CD14-positive monocyte (primary cell): ENCODE measurements at regions not wholly inside any gene's neighbourhood (a gene's known extent, or its start where the extent isn't known, plus 50 kb on each side); places are given as distances from the start of the nearest gene placed in this dataset.

Experiments
- DNase-seq, 3 donors: peaks; one replicate each; pipeline ENCODE4 v3.0.0-alpha.2; 2011 to 2022
- H2AFZ ChIP-seq: 2 replicates; pipeline ENCODE4 v1.6.0; 2012; ENCODE audit warnings: mild to moderate bottlenecking, low read depth, low read length, inconsistent platforms; ENCODE audit not compliant: insufficient read depth, poor library complexity, severe bottlenecking
- H3K27ac ChIP-seq, 2 donors: 1 replicate in 1 of 2; 2 replicates in 1 of 2; pipeline ENCODE4 v1.5.1; 2012 to 2013; ENCODE audit warnings: low read length in 2 of 2, control low read depth in 1 of 2, inconsistent platforms in 1 of 2, low read depth in 1 of 2, mild to moderate bottlenecking in 1 of 2
- H3K27me3 ChIP-seq, 2 donors: one replicate each; pipeline versions ENCODE4 v1.6.0 to v1.6.1; 2011 to 2013; ENCODE audit warnings: low read length in 2 of 2; ENCODE audit not compliant: control insufficient read depth in 2 of 2, insufficient read depth in 2 of 2
- H3K36me3 ChIP-seq, 2 donors: replicated peaks in 1 of 2; 1 replicate in 1 of 2; 2 replicates in 1 of 2; pipeline versions ENCODE4 v1.5.1 to v1.6.1; 2012 to 2013; ENCODE audit warnings: low read length in 2 of 2, control low read depth in 1 of 2, inconsistent platforms in 1 of 2, mild to moderate bottlenecking in 1 of 2; ENCODE audit not compliant: insufficient read depth in 2 of 2, control insufficient read depth in 1 of 2
- H3K4me1 ChIP-seq, 2 donors: 1 replicate in 1 of 2; 2 replicates in 1 of 2; pipeline versions ENCODE4 v1.5.1 to v1.6.1; 2012 to 2013; ENCODE audit warnings: low read length in 2 of 2, control low read depth in 1 of 2, inconsistent platforms in 1 of 2, mild to moderate bottlenecking in 1 of 2, moderate library complexity in 1 of 2; ENCODE audit not compliant: insufficient read depth in 2 of 2, control insufficient read depth in 1 of 2
- H3K4me2 ChIP-seq: replicated peaks from 2 replicates; pipeline ENCODE3; 2012; ENCODE audit warnings: low read length, moderate library complexity, mild to moderate bottlenecking; ENCODE audit not compliant: poor library complexity, severe bottlenecking; ENCODE audit errors: extremely low read depth
- H3K4me3 ChIP-seq, 3 experiments: fragments of 200-600 bp in 1 of 3; sonication (generic) in 1 of 3; replicated peaks in 1 of 3; 1 replicate in 2 of 3; 2 replicates in 1 of 3; pipeline ENCODE4 v1.5.1; 2011 to 2013; ENCODE audit warnings: low read length in 3 of 3, mild to moderate bottlenecking in 3 of 3, control low read depth in 2 of 3, low read depth in 2 of 3, inconsistent platforms in 1 of 3, moderate library complexity in 1 of 3
- H3K79me2 ChIP-seq: 2 replicates; pipeline ENCODE4 v1.6.0; 2012; ENCODE audit warnings: mild to moderate bottlenecking, control low read depth, inconsistent platforms, low read length, moderate library complexity; ENCODE audit not compliant: insufficient read depth
- H3K9ac ChIP-seq: 2 replicates; pipeline ENCODE4 v1.6.0; 2017; ENCODE audit warnings: low read length, mild to moderate bottlenecking; ENCODE audit not compliant: insufficient read depth, poor library complexity, severe bottlenecking
- H3K9me3 ChIP-seq, 2 donors: replicated peaks in 1 of 2; 1 replicate in 1 of 2; 2 replicates in 1 of 2; pipeline versions ENCODE4 v1.5.1 to v1.6.1; 2012 to 2013; ENCODE audit warnings: low read length in 2 of 2, control low read depth in 1 of 2; ENCODE audit not compliant: control insufficient read depth in 1 of 2, insufficient read depth in 1 of 2
- H4K20me1 ChIP-seq: 2 replicates; pipeline ENCODE4 v1.6.0; 2012; ENCODE audit warnings: mild to moderate bottlenecking, low read length, control low read depth, moderate library complexity; ENCODE audit not compliant: insufficient read depth
- H3K27ac Mint-ChIP-seq, 7 donors: one replicate each; pipeline ENCODE4 v1.8.0; 2020; ENCODE audit warnings: mild to moderate bottlenecking in 7 of 7, mixed read lengths in 7 of 7, moderate library complexity in 6 of 7, inconsistent platforms in 2 of 7
- H3K27me3 Mint-ChIP-seq, 3 donors: one replicate each; pipeline ENCODE4 v1.8.0; 2021 to 2022; ENCODE audit warnings: low read depth in 3 of 3, mild to moderate bottlenecking in 3 of 3, mixed read lengths in 3 of 3, moderate library complexity in 3 of 3, inconsistent platforms in 1 of 3
- H3K36me3 Mint-ChIP-seq, 2 donors: one replicate each; pipeline ENCODE4 v1.8.0; 2020; ENCODE audit warnings: mixed read lengths in 2 of 2, inconsistent platforms in 1 of 2, mild to moderate bottlenecking in 1 of 2
- H3K4me1 Mint-ChIP-seq: one replicate; pipeline ENCODE4 v1.8.0; 2020; ENCODE audit warnings: mild to moderate bottlenecking, mixed read lengths
- H3K4me3 Mint-ChIP-seq, 2 donors: one replicate each; pipeline ENCODE4 v1.8.0; 2020; ENCODE audit warnings: mild to moderate bottlenecking in 2 of 2, mixed read lengths in 2 of 2, moderate library complexity in 1 of 2
- H3K9me3 Mint-ChIP-seq, 7 donors: one replicate each; pipeline ENCODE4 v1.8.0; 2020 to 2022; ENCODE audit warnings: mixed read lengths in 7 of 7, mild to moderate bottlenecking in 6 of 7, moderate library complexity in 6 of 7, inconsistent platforms in 2 of 7
- WGBS: methylation state at CpG from one replicate; pipeline ENCODE4 v1.1.5; 2013; ENCODE audit warnings: missing lambda C conversion rate; ENCODE audit not compliant: insufficient coverage; 5-methylcytosine and 5-hydroxymethylcytosine counted together
- intact Hi-C, 2 donors: fragments of 100-400 bp; cut with micrococcal nuclease; formaldehyde crosslinking; loops; one replicate each; pipeline versions ENCODE4 v1.15.0 to v1.15.1; 2023
- TF ChIP-seq, protein P1 (sequence below): fragments of 200-600 bp; IDR thresholded peaks from one replicate; pipeline ENCODE4 v1.8.0; 2022; ENCODE audit warnings: antibody characterized with exemption, mild to moderate bottlenecking

DNA sequence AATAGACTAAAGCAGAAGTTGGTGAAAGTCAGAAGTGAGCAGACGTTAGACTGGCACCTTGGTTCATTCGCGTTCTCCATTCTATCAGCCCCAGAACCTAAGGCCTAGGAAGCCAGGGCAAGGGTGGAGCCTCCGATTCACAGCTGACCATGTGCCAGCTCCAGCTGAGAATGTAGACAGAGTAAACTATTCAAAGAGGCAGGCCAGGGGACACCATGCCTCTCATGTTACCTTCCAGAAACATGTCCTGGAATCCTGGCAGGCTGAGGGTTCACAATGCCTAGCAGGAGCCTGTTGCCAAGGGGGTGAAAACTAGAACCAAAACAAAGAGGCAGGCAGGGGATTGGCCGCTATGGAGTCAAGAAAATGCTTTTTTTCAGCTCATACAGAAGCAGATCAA is 224.4 kb upstream of the POU2AF2 start:
- H3K36me3 ChIP-seq: no peaks in the 10 kb centered on the region
- Mint-ChIP-seq H3K9me3 (peaks cover 0 to 5% (median 1%) of the 10 kb centered on the region in 7 donors), H3K4me1 (peaks cover 52% of the 10 kb centered on the region), H3K27me3 (peaks cover 0 to 3% (median 3%) of the 10 kb centered on the region in 3 donors), H3K4me3 (peak overlapping the region in 1 of 2 donors; percentile 60), H3K36me3 (no peaks in the 10 kb centered on the region), H3K27ac (no peak overlapping the region)
- intact Hi-C loops: no loop called here
- peak overlapping the region; percentile 28 for H2AFZ ChIP-seq
- peak overlapping the region; percentile 64 for H3K4me2 ChIP-seq
- 49% methylated on average over 5 of the region's 5 CpGs for WGBS
- no peaks in the 10 kb centered on the region for H3K9me3 ChIP-seq
- peak in 1 of 3 donors; percentile 24 for DNase-seq
- H4K20me1 ChIP-seq: no peaks in the 10 kb centered on the region
- H3K4me3 ChIP-seq: no peak overlapping the region
- H3K79me2 ChIP-seq: no peaks in the 10 kb centered on the region
- no peaks in the 10 kb centered on the region for H3K27me3 ChIP-seq
- no peak overlapping the region for H3K27ac ChIP-seq
- TF ChIP-seq, protein P1, sequence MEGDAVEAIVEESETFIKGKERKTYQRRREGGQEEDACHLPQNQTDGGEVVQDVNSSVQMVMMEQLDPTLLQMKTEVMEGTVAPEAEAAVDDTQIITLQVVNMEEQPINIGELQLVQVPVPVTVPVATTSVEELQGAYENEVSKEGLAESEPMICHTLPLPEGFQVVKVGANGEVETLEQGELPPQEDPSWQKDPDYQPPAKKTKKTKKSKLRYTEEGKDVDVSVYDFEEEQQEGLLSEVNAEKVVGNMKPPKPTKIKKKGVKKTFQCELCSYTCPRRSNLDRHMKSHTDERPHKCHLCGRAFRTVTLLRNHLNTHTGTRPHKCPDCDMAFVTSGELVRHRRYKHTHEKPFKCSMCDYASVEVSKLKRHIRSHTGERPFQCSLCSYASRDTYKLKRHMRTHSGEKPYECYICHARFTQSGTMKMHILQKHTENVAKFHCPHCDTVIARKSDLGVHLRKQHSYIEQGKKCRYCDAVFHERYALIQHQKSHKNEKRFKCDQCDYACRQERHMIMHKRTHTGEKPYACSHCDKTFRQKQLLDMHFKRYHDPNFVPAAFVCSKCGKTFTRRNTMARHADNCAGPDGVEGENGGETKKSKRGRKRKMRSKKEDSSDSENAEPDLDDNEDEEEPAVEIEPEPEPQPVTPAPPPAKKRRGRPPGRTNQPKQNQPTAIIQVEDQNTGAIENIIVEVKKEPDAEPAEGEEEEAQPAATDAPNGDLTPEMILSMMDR: no peak
- no peak overlapping the region for H3K9ac ChIP-seq
- H3K4me1 ChIP-seq: peaks cover 53 to 55% of the 10 kb centered on the region in 2 donors

DNA sequence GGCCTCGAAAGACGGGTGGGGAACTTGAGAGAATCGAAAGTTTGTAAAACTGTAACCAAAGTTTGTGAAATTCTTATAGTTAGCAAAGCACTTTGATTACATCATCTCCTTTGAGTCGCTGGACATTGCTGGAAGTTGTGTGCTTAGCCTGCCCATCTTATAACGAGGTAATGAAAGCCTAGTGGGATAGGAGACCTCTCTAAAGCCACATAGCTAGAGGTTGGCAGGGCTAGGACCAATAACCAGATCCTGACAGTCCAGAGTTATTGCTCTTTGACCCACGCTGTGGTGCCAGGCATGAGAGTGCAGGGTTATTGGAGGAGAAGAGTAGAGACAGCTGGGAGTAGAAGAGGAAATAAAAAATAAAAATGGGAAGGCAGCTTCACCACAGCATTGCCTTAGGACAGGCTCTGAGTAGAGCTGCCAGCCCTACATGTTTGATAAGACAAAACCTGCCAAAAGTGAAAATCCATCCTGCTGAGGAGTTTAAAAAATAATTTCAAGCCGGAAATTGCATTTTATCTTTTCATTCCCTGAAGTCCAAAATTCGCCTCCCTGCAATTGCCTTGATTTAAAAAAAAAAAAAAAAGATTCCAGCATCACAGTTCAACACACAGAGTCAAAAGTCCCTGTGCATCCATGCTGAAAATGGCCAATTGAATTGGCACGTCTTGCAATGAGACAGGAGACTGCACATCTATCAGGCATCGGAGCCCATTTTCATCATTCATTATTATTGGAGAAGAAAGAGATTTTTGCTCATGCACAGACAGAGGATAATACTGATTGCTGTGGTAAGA is 225.5 kb upstream of the POU2AF2 start:
- peak overlapping the region; percentile 76 to 80 for H3K27ac ChIP-seq
- H3K27ac Mint-ChIP-seq: peak overlapping the region; percentile 92 to 99 (median 97)

More for the DNA sequence above, 225.5 kb upstream of the POU2AF2 start:
- Histone ChIP-seq H3K9ac (peak overlapping the region; percentile 9), H3K4me2 (peak overlapping the region; percentile 64), H3K79me2 (no peaks in the 10 kb centered on the region), H2AFZ (peak overlapping the region; percentile 26), H3K36me3 (no peaks in the 10 kb centered on the region), H3K4me3 (peak overlapping the region in 2 of 3 experiments; percentile 30 to 57), H3K9me3 (no peaks in the 10 kb centered on the region), H4K20me1 (no peaks in the 10 kb centered on the region), H3K4me1 (peaks cover 56 to 63% of the 10 kb centered on the region in 2 donors), H3K27me3 (no peaks in the 10 kb centered on the region)
- Mint-ChIP-seq H3K4me1 (peaks cover 56% of the 10 kb centered on the region), H3K9me3 (peaks cover 0 to 5% (median 0%) of the 10 kb centered on the region in 7 donors), H3K36me3 (no peaks in the 10 kb centered on the region), H3K4me3 (peak overlapping the region; percentile 58 to 88), H3K27me3 (peaks cover 0 to 3% (median 3%) of the 10 kb centered on the region in 3 donors)
- WGBS: 2% methylated on average over 5 of the region's 10 CpGs
- TF ChIP-seq, protein P1: no peak
- DNase-seq: peak; percentile 62 to 72 (median 67)
- intact Hi-C loops: no loop called here
